Adrenal gland (tissue), 5 donors: ENCODE measurements at regions not wholly inside any gene's neighbourhood (a gene's known extent, or its start where the extent isn't known, plus 50 kb on each side); places are given as distances from the start of the nearest gene placed in this dataset.

ENCODE experiments used
- CTCF ChIP-seq, 6 experiments: fragments of 450-650 bp in 4 of 6; fragments of 200-600 bp in 2 of 6; sonication (generic) in 1 of 6; IDR thresholded peaks; 1 replicate in 5 of 6; 2 replicates in 1 of 6; pipeline versions ENCODE4 v1.5.1 to v1.8.0; 2016 to 2021; ENCODE audit warnings: antibody characterized with exemption in 6 of 6, mild to moderate bottlenecking in 2 of 6, moderate library complexity in 1 of 6
- POLR2A ChIP-seq, 2 donors: fragments of 450-650 bp; IDR thresholded peaks; one replicate each; pipeline ENCODE4 v1.6.1; 2017; ENCODE audit warnings: antibody characterized with exemption in 2 of 2, mild to moderate bottlenecking in 2 of 2, moderate library complexity in 1 of 2
- donor health status: DM: no; HTN: no; CAD: no.

GRCh38 chr15:66649235-66649984, 52.6 kb upstream of the SMAD6 start:
- TF ChIP-seq CTCF (IDR thresholded peaks at IDR 0.05) = no peak
- TF ChIP-seq POLR2A (IDR thresholded peaks at IDR 0.05) = no peak
